ENCODE measurements at regions not wholly inside any gene's neighbourhood (a gene's known extent, or its start where the extent isn't known, plus 50 kb on each side); places are given as distances from the start of the nearest gene placed in this dataset.

GRCh38 chr3:193827040-193827669 is 234.1 kb downstream of the OPA1 start:
- DNase-seq (ENCODE audit: low read depth in 2 of 2): no peak

- no peak for DNase-seq (ENCODE audit: low read depth in 2 of 2)
These were observed 234.9 kb downstream of the OPA1 start for GRCh38 chr3:193827871-193828270.

GRCh38 chr3:193828477-193828876 is 235.5 kb downstream of the OPA1 start:
- DNase-seq (ENCODE audit: low read depth in 2 of 2): no peak

GRCh38 chr3:193829781-193830180 is 236.8 kb downstream of the OPA1 start:
- no peak for DNase-seq (ENCODE audit: low read depth in 2 of 2)

GRCh38 chr3:193830791-193831191 is 237.8 kb downstream of the OPA1 start:
- DNase-seq (ENCODE audit: low read depth in 2 of 2): no peak

- no peak for DNase-seq (ENCODE audit: low read depth in 2 of 2)
These were observed 238.8 kb downstream of the OPA1 start for GRCh38 chr3:193831495-193832455.

- no peak for DNase-seq (ENCODE audit: low read depth in 2 of 2)
These were observed 239.9 kb downstream of the OPA1 start for GRCh38 chr3:193832833-193833413.

GRCh38 chr3:193833592-193833991 is 240.6 kb downstream of the OPA1 start:
- DNase-seq (ENCODE audit: low read depth in 2 of 2): no peak

GRCh38 chr3:193835414-193835813 is 242.4 kb downstream of the OPA1 start:
- no peak for DNase-seq (ENCODE audit: low read depth in 2 of 2)

- no peak for DNase-seq (ENCODE audit: low read depth in 2 of 2)
These were observed 243.5 kb downstream of the OPA1 start for GRCh38 chr3:193836511-193836910.

- DNase-seq (ENCODE audit: low read depth in 2 of 2): no peak
These were observed 243.9 kb downstream of the OPA1 start for GRCh38 chr3:193836918-193837317.

- DNase-seq (ENCODE audit: low read depth in 2 of 2): no peak
These were observed 244.4 kb downstream of the OPA1 start for GRCh38 chr3:193837347-193837827.

GRCh38 chr3:193840111-193840641 is 247.2 kb downstream of the OPA1 start:
- no peak for DNase-seq (ENCODE audit: low read depth in 2 of 2)

- DNase-seq (ENCODE audit: low read depth in 2 of 2): no peak
These were observed 248.6 kb downstream of the OPA1 start for GRCh38 chr3:193841581-193841980.

GRCh38 chr3:193842029-193842798 is 249.2 kb downstream of the OPA1 start:
- DNase-seq (ENCODE audit: low read depth in 2 of 2): no peak

- no peak for DNase-seq (ENCODE audit: low read depth in 2 of 2)
These were observed 249.9 kb downstream of the OPA1 start for GRCh38 chr3:193842832-193843473.

GRCh38 chr3:193843474-193844301 is 250.7 kb downstream of the OPA1 start:
- no peak for DNase-seq (ENCODE audit: low read depth in 2 of 2)

GRCh38 chr3:193844472-193844871 is 251.5 kb downstream of the OPA1 start:
- no peak for DNase-seq (ENCODE audit: low read depth in 2 of 2)

GRCh38 chr3:193845144-193845543 is 252.1 kb downstream of the OPA1 start:
- DNase-seq (ENCODE audit: low read depth in 2 of 2): no peak

GRCh38 chr3:193846569-193846968 is 253.6 kb downstream of the OPA1 start:
- DNase-seq (ENCODE audit: low read depth in 2 of 2): no peak
